Fibroblast of lung (primary cell): ENCODE measurements at regions not wholly inside any gene's neighbourhood (a gene's known extent, or its start where the extent isn't known, plus 50 kb on each side); places are given as distances from the start of the nearest gene placed in this dataset.

ENCODE experiments used
- DNase-seq, 2 donors: peaks; one replicate each; pipeline versions ENCODE4 v3.0.0 to v3.0.0-alpha.2; 2010; ENCODE audit warnings: low read depth in 2 of 2
- H2AFZ ChIP-seq: 2 replicates; pipeline ENCODE4 v1.5.1; 2012; ENCODE audit warnings: low read length, control low read depth, inconsistent platforms
- H3K27ac ChIP-seq: 2 replicates; pipeline ENCODE4 v1.5.1; 2011; ENCODE audit warnings: low read length, control low read depth; ENCODE audit not compliant: insufficient read depth
- H3K27me3 ChIP-seq: 2 replicates; pipeline ENCODE4 v1.5.1; 2011; ENCODE audit warnings: mild to moderate bottlenecking, low read length; ENCODE audit not compliant: control insufficient read depth, insufficient read depth
- H3K36me3 ChIP-seq: 2 replicates; pipeline ENCODE4 v1.5.1; 2011; ENCODE audit warnings: low read length; ENCODE audit not compliant: control insufficient read depth, insufficient read depth
- H3K4me1 ChIP-seq: 2 replicates; pipeline ENCODE4 v1.5.1; 2011; ENCODE audit warnings: low read length; ENCODE audit not compliant: control insufficient read depth, insufficient read depth; ENCODE audit errors: extremely low read depth
- H3K4me2 ChIP-seq: 2 replicates; pipeline ENCODE4 v1.5.1; 2011; ENCODE audit warnings: low read length, control low read depth; ENCODE audit not compliant: insufficient read depth; ENCODE audit errors: extremely low read depth
- H3K4me3 ChIP-seq, 4 experiments: fragments of 200-600 bp in 1 of 4; sonication (generic) in 1 of 4; replicated peaks in 1 of 4; 2 replicates each; pipeline ENCODE4 v1.5.1; 2011 to 2016; ENCODE audit warnings: low read length in 4 of 4, low read depth in 3 of 4, mild to moderate bottlenecking in 3 of 4, control low read depth in 2 of 4, inconsistent platforms in 1 of 4, mixed read lengths in 1 of 4; ENCODE audit not compliant: insufficient read depth in 1 of 4; ENCODE audit errors: control extremely low read depth in 1 of 4
- H3K79me2 ChIP-seq: 2 replicates; pipeline ENCODE4 v1.5.1; 2012; ENCODE audit warnings: mild to moderate bottlenecking, low read length, inconsistent platforms; ENCODE audit not compliant: control insufficient read depth, insufficient read depth
- H3K9ac ChIP-seq: 2 replicates; pipeline ENCODE4 v1.5.1; 2011; ENCODE audit warnings: mild to moderate bottlenecking, low read length, control low read depth; ENCODE audit not compliant: insufficient read depth
- H3K9me3 ChIP-seq: 2 replicates; pipeline ENCODE4 v1.5.1; 2012; ENCODE audit warnings: low read depth, low read length; ENCODE audit not compliant: control insufficient read depth, insufficient read depth
- H4K20me1 ChIP-seq: 2 replicates; pipeline ENCODE4 v1.5.1; 2011; ENCODE audit warnings: low read length; ENCODE audit not compliant: control insufficient read depth, insufficient read depth; ENCODE audit errors: extremely low read depth
- CTCF ChIP-seq, 2 donors: IDR thresholded peaks in 1 of 2; conservative IDR thresholded peaks in 1 of 2; 1 replicate in 1 of 2; 2 replicates in 1 of 2; pipeline ENCODE4 v1.5.1; 2011 to 2012; ENCODE audit warnings: low read length in 2 of 2, control low read depth in 1 of 2, inconsistent platforms in 1 of 2, low read depth in 1 of 2, mild to moderate bottlenecking in 1 of 2
- EZH2 ChIP-seq: IDR thresholded peaks from 2 replicates; pipeline ENCODE4 v1.5.1; 2012; ENCODE audit warnings: low read length, control low read depth, mild to moderate bottlenecking; ENCODE audit errors: missing control alignments

DNA sequence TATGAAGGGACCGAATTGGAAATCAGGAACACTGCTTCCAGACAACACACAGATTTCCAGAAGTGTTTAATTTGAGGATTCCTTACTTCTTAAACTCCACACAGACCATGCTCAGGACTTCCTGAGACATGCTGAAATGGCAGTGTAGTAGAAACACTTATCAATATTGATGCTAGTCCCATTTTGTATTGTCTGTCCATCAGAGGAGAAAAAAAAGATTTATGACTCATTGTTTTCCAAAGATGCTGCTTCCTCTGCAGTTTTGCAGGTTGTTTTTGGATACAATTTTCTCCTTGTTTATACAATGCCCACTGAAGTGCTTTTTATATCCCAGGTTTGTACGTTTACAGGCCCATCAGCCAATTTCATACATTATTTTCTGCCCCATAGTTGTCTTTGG lies 68.3 kb upstream of the TANC2 start:
- Histone ChIP-seq H3K79me2 (no peaks in the 10 kb centered on the region), H3K9me3 (no peaks in the 10 kb centered on the region), H3K36me3 (no peaks in the 10 kb centered on the region), H3K4me2 (no peak overlapping the region), H3K4me1 (peaks cover 1% of the 10 kb centered on the region), H2AFZ (no peak overlapping the region), H3K9ac (no peak overlapping the region), H3K27me3 (no peaks in the 10 kb centered on the region), H3K27ac (no peak overlapping the region), H3K4me3 (no peak overlapping the region), H4K20me1 (no peaks in the 10 kb centered on the region)
- no peak for TF ChIP-seq EZH2
- no peak for TF ChIP-seq CTCF (conservative IDR thresholded peaks at IDR 0.05 in 1 of 2, IDR thresholded peaks at IDR 0.05 in 1 of 2; ENCODE audit: low read depth in 1 of 2, low read length in 2 of 2)
- no peak for DNase-seq

GRCh38 chr17:62895320-62896301 lies 70.4 kb upstream of the TANC2 start:
- TF ChIP-seq CTCF (conservative IDR thresholded peaks at IDR 0.05 in 1 of 2, IDR thresholded peaks at IDR 0.05 in 1 of 2; ENCODE audit: low read depth in 1 of 2, low read length in 2 of 2) (no peak), EZH2 (no peak)
- peak in 1 of 2 donors; percentile 69 for DNase-seq
- H3K9me3 ChIP-seq = no peaks in the 10 kb centered on the region
- H3K36me3 ChIP-seq = no peaks in the 10 kb centered on the region
- peaks cover 2% of the 10 kb centered on the region for H3K4me1 ChIP-seq
- H3K9ac ChIP-seq = no peak overlapping the region
- H3K79me2 ChIP-seq = no peaks in the 10 kb centered on the region
- H3K27ac ChIP-seq = no peak overlapping the region
- H3K4me2 ChIP-seq = no peak overlapping the region
- H2AFZ ChIP-seq = no peak overlapping the region
- H4K20me1 ChIP-seq = no peaks in the 10 kb centered on the region
- no peaks in the 10 kb centered on the region for H3K27me3 ChIP-seq
- H3K4me3 ChIP-seq = no peak overlapping the region

DNA sequence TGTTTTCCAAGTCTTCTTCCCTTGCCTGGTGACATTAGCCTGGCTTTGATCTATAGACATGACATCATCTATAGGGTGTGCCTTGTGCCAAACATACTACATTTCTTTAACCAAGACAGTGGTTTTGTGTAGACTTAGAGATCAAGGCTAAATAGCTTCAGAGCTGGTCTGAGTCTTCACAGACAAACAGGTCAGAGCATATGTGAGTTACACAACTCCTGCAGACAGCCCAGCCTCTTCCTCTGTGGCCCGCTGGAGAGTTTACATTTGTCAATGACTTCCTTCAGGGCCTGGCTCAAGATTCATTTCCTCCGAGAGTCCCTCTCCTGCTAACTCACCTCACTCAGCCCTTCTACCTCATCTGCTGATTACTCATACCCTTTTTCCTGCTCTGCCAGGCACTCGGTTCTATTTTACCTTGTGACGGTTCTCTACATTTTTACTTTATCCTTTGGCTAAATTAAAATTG lies 73.1 kb upstream of the TANC2 start:
- H3K9ac ChIP-seq = no peak overlapping the region
- H3K4me2 ChIP-seq = no peak overlapping the region
- DNase-seq = peak; percentile 71 to 91
- peak overlapping the region; percentile 32 for H2AFZ ChIP-seq
- H3K27ac ChIP-seq = no peak overlapping the region
- H3K4me1 ChIP-seq = peaks cover 2% of the 10 kb centered on the region
- TF ChIP-seq CTCF (conservative IDR thresholded peaks at IDR 0.05 in 1 of 2, IDR thresholded peaks at IDR 0.05 in 1 of 2; ENCODE audit: low read depth in 1 of 2, low read length in 2 of 2) (no peak), EZH2 (no peak)
- no peaks in the 10 kb centered on the region for H4K20me1 ChIP-seq
- no peaks in the 10 kb centered on the region for H3K9me3 ChIP-seq
- no peaks in the 10 kb centered on the region for H3K36me3 ChIP-seq
- no peak overlapping the region for H3K4me3 ChIP-seq
- no peaks in the 10 kb centered on the region for H3K27me3 ChIP-seq
- no peaks in the 10 kb centered on the region for H3K79me2 ChIP-seq
